ENCODE measurements at regions not wholly inside any gene's neighbourhood (a gene's known extent, or its start where the extent isn't known, plus 50 kb on each side); places are given as distances from the start of the nearest gene placed in this dataset.
"Not testable (repeated sequence)": the region's sequence is repeated elsewhere in the genome, so short reads cannot be mapped to it uniquely, and the experiment has no call there.

- DNase-seq (ENCODE audit: low read depth) = no peak
Observed at GRCh38 chr7:108627476-108628051, 57.9 kb downstream of the DNAJB9 start.

DNA sequence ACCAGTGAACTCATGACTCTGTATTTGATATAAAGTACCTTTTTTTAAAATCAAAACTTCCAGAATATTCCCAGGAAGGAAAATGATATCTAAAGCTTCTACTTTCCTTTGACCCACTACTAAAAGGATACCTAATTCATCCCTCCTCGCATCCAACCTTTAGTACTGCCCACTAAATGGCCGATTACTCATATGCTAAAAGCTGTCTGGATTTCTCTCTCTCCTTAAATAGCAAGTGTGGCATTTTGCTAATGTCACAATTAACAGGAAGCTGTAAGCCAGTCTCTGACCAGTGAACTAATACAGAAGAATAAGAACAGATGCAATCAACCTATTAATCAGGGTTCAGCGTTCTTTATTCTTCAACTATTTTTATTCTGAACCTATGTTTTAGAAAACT is 59.0 kb downstream of the DNAJB9 start:
- no peak for DNase-seq (ENCODE audit: low read depth)

DNA sequence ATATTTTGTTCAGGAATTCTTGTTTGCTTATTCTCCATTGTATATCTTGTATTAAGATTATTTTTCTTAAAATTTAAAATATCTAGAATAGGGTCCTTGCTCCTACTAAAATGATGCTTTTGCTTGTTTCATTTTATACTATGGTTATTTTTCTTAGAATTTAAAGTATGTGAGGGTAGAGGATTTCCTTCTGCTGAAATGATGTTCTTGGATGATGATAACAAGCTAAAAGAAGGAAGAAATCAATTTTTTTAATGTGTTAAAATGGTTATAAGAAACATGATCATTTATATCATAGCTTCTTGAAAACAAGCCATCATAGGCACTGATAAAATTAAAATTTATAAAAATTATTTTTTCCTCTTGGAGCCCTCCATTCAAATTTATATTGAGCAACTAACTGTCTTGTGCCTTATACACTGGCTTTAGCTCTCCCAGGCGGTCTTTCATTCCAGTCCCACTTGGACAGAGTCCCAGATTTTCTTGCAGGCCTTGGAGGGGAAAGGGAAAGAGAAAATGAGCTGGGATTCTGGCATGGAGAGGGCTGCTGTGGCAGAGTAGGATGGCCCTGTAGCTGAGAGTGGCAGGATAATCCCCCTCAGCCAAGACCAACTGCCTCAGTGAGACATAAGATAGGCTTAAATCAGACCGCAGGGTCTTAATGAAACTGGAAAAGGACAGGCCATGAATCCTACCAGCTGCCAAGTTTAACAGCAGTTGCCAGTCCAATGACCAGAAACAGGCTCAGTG is 60.2 kb downstream of the DNAJB9 start:
- DNase-seq (ENCODE audit: low read depth) = no peak

DNA sequence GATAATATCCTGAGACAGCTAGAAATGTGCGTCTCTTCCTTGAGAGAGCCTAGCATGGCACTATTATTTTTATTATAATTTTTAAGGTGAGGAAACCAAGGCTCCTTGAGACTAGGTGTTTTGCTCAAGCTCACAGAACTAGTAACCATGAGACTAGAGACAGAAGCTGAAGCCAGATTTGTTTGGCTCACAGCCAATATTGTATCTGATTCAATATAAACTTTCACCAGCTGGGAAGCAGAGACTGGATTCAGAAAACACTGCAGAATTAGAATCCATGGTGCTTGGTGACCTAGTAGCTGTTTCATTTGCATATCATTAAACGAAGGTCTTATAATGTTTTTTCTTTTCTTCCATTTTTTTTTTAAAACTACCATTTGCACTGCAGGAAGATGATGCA is 64.4 kb downstream of the DNAJB9 start:
- no peak for DNase-seq (ENCODE audit: low read depth)

GRCh38 chr7:108634535-108634934 is 64.9 kb downstream of the DNAJB9 start:
- DNase-seq (ENCODE audit: low read depth) = no peak

- DNase-seq (ENCODE audit: low read depth) = no peak
Observed at GRCh38 chr7:108637049-108637621, 67.5 kb downstream of the DNAJB9 start.

- DNase-seq (ENCODE audit: low read depth) = no peak
Observed at GRCh38 chr7:108642126-108642525, 72.5 kb downstream of the DNAJB9 start.

DNA sequence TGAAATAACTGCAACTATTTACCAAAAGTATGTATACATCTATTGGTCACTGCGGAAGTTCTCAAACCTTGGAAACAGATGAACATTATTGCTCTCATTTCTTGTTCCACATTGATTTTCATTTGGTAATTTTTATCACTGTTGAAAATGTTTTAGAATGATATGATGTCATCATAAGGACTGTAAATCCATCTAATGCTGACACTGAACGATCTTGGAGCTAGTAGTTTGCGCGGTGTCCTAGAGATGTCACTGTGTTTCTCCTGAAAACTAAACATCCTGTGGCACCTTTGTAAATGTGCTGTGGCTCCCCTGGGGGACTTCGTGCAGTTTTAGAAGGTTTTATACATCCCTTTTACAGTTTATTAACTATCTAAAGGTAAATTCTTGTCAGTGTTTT is 73.5 kb downstream of the DNAJB9 start:
- DNase-seq (ENCODE audit: low read depth) = no peak

DNA sequence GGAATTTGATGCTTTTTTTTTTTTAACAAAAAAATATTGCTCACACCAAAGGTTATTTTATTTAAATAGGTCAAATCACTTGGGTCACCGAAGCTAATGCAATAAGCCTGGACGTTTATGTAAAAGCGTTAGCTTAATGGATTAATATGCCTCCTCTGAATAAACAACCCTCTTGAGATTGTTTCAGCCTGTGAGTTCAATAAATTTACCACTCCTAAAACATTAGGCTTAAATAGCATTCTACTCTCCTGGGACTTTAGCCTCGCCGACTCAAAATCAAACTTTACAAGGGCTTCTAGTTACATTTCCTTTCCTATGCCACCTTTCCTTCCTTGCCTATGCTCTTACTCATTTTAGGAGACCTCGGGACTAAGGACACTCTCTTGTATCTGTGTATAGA is 79.3 kb downstream of the DNAJB9 start:
- no peak for DNase-seq (ENCODE audit: low read depth)

DNA sequence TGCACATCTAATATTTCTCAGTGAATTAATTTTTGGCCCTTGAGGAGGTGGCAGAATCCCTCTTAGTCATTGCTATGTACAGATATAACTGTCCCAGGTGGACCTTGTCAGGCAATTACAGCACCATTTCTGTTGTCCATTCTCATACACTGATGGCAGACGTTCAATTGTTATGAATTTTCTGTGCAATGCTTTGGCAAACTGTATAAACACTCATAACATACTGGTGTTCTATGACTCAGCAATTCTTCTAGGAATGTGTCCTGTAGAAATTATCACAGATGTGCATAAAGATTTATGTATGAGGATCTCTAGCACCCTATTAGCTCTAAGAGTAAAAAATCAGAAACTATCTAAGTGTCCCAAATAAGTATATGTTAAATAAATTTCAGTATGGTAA is 80.8 kb downstream of the DNAJB9 start:
- no peak for DNase-seq (ENCODE audit: low read depth)

DNA sequence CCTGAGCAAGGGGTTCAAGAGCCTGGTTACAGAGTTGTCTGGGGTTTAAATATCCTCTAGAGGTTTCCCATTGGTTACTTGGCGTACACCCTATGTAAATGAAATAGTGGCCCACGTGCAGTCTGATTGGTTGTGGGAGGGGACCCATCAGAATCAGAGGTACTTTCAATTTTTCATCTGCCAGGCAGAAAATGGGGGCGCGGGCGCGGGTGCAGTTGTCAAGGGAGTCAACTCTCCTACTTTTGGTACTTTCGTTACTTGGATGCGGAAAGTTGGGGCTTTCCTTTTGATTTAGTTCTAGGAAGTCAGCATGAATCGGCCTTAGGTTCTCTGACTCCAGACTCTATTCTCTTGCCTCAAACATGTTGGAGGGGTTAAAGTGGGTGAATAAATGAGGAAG is 83.2 kb downstream of the DNAJB9 start:
- DNase-seq (ENCODE audit: low read depth) = no peak

- no peak for DNase-seq (ENCODE audit: low read depth)
Observed at GRCh38 chr7:108653526-108653925, 83.9 kb downstream of the DNAJB9 start.

GRCh38 chr7:108657140-108657726 is 87.6 kb downstream of the DNAJB9 start:
- DNase-seq (ENCODE audit: low read depth) = not testable (repeated sequence)

- DNase-seq (ENCODE audit: low read depth) = no peak
Observed at GRCh38 chr7:108659261-108659660, 89.6 kb downstream of the DNAJB9 start.

DNA sequence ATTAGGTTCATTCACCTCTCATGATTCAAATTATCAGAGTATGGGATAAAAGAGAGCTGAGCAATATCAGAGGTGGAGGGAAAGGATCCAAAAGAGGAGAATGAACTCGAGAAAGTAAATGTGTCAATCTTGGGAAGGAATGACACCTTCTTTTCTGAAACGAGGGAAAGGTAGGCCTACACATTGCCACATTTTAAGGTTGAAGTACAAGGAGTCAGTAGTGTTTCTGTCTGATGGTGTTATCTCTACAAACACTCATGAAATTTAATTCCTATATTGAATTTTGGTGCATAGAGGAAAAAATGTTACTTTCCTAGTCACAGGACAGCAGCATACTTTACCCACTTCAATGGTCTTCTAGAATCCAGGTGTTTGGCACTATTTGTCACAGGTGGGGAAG is 90.2 kb downstream of the DNAJB9 start:
- DNase-seq (ENCODE audit: low read depth) = no peak

- DNase-seq (ENCODE audit: low read depth) = no peak
Observed at GRCh38 chr7:108660465-108660864, 90.8 kb downstream of the DNAJB9 start.

GRCh38 chr7:108662783-108663362 is 93.2 kb downstream of the DNAJB9 start:
- DNase-seq (ENCODE audit: low read depth) = no peak

GRCh38 chr7:108663701-108664100 is 94.0 kb downstream of the DNAJB9 start:
- DNase-seq (ENCODE audit: low read depth) = no peak

DNA sequence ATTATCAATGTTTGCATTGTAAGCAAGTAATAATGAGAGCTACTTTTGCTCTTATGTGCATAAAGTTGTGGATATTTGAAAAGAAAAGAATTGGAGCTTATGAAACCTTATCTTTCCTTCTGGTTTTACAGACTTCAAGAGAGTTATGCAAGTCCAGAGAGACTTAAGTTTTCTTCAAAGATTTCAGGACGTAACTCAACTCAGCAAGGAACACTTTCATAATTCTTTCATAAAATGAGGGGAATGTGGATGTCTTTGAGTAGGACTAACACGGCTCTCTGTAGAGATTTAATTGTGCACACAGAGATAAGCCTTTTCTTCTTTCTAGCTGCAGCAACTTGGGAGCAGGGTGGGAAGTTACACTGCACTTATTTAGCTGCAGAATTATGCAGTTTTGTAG is 97.5 kb downstream of the DNAJB9 start:
- no peak for DNase-seq (ENCODE audit: low read depth)

- DNase-seq (ENCODE audit: low read depth) = no peak
Observed at GRCh38 chr7:108669958-108670357, 100.3 kb downstream of the DNAJB9 start.

DNA sequence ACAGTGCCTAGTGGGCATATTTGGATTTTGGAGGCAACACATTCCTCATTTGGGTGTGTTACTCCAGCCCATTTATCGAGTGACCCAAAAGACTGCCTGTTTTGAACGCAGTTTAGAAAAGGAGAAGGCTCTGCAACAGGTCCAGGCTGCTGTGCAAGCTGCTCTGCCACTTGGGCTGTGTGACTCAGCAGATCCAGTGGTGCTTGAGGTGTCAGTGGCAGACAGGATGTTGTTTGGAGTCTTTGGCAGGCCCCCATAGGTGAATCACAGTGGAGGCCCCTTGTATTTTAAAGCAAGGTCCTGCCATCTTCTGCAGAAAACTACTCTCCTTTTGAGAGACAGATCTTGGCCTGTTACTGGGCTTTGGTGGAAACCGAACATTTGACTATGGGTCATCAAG is 104.0 kb downstream of the DNAJB9 start:
- DNase-seq (ENCODE audit: low read depth) = not testable (repeated sequence)

GRCh38 chr7:108684629-108685028 is 115.0 kb downstream of the DNAJB9 start:
- no peak for DNase-seq (ENCODE audit: low read depth)

- DNase-seq (ENCODE audit: low read depth) = no peak
Observed at GRCh38 chr7:108686494-108686893, 116.8 kb downstream of the DNAJB9 start.
